Stimulated activated CD4-positive, alpha-beta T cell treated with anti-CD3 and anti-CD28 coated beads, Interleukin-4, amount 100 ng/mL, for 4 hours (primary cell): ENCODE measurements at regions not wholly inside any gene's neighbourhood (a gene's known extent, or its start where the extent isn't known, plus 50 kb on each side); places are given as distances from the start of the nearest gene placed in this dataset.
"Not testable (repeated sequence)": the region's sequence is repeated elsewhere in the genome, so short reads cannot be mapped to it uniquely, and the experiment has no call there.

Source experiments
- DNase-seq, 2 experiments: peaks; one replicate each; pipeline ENCODE4 v3.0.0-alpha.2; 2020

DNA sequence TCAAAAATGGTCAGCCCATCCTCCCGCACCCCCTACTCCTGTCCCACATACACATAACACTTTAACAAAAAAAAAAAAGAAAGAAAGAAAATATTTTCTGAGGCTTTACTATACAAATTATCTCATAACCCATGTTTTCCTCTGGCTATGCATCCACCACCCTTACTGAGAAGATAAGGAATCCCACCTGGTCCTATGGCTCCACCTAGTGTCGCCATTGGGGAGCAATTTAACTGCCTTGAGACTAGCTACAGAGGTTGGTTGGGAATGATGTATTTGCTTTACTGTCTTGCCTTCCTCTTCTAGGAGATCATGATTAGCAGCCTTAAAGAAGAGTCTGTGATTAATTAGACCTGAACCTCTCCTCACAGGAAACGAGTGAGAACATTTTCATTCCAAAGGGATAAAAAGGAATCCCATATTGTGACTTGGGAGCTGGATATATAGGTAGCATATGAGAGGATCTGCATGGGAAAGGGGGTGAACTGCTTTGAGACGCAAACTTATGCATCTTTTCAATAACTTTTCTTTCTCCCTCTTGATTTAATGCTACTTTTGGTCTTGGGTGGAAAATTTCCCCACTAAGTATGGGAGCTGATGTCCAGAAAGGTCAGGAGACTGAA, 77.7 kb upstream of the SELENOP start:
- DNase-seq: peak; percentile 42 to 52

DNA sequence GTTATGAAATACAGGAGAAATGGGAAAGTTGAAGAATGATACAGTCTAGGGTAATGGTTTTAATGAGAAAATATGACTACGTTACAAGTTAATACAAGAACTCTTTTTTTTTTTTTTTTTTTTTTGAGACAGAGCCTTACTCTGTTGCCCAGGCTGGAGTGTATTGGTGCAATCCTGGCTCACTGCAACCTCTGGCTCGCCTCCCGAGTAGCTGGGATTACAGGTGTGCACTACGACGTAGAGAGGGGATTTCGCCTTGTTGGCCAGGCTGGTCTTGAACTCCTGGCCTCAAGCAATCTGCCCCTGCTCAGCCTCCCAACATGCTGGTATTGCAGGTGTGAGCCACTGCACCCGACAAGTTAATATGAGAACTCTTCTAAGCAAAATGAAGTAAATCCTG, 77.1 kb upstream of the SELENOP start:
- DNase-seq: no peak

DNA sequence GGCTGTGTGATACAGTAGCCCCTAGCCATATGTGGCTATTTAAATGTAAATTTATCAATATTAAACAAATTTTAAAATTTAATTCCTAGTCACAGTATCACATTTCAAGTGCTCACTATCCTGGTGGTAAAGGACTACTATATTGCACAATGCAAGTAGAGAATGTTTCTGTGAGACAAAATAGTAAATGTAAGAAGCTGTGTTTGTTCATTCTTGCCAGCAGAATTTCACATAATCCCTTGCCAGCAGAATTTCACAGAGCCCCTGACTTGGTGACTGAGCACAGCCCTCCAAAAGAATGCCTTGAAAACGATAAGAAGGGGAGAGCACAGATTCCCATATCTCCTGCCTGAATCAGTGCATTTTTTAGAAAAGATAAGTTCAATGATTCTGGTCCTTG, 75.9 kb upstream of the SELENOP start:
- DNase-seq: no peak

DNA sequence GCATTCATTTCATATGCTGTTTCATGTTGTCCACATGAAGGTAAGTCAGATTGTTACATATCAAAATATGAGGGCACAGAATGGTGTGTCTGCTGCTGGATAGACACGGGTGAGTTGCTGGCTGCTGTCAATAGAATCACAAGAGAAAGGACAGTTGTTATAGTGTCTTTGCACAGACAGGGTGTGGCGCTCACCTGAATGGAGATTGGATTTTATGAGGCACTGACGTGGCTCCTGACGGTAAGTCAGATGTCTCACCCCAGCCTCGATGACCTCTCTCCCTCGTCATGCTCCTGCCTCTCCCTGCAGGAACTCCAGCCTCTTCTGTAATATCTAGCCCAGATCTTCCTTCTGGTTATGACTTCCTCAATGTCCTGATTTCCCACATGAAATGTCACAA, 75.4 kb upstream of the SELENOP start:
- DNase-seq: no peak

DNA sequence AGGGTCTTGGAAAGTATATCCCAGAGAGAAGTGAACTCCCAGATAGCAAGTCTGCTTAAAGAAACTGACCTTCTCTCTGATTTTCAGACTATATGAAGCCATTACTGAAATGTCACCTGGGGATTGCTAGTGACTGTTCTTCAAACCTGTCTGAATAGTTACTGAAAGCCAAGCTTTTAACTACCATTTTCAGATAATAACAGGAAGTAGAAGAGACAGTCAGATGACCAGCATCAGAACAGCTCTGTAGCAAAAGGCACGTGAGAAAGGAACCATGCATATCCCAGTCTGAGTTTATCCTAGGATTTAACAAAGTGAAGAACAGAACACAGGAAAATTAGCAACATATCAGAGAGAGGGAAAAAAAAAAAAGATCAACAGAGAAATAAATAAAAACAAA, 74.9 kb upstream of the SELENOP start:
- no peak for DNase-seq

DNA sequence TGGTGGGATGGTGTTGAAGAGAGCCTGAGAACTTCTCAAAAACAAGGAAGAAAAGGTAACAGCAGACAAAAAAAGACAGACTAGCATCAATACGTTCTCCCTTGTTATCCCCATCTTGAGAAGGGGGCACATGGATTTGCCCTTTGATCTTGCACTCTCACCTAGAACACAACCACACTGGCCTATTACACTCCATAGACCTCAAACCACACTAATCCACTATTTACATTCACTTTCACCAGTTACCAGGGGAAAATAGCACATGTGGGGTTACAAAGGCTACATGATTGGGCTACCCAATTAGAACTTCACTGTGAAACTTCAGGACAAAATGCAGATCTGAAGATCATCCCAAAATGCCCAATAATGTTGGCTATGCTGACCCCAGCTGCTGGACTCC, 72.6 kb upstream of the SELENOP start:
- no peak for DNase-seq

DNA sequence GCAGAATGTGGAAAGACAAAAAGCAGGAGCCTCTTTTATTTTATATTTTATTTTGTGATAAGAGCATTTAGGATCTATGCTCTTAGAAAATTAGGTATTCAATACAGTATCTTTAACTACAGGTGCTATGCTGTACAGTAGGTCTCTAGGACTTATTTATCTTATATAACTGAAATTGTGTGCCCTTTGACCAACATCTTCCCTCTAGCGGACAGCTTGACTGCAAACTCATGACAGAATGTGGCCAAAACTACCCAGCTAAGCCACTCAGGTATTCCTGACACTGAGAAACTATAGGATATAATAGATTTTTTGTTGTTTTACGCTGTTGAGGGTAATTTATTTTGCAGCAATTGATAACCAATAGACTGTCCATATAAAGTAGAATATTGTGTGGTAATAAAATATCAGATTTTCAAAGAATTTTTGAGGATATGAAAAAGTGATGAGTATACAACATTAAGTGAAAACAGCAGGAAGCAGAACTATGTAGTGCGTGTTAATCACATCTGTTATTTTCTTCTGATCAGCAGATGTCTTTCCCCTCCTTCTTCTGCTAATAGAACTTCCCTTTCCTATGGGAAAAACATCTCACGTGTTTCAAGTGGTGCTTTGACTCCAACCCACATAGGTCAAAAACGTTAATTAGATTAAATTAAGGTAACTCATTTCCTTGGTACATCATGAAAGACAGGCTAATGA, 69.9 kb upstream of the SELENOP start:
- DNase-seq: no peak

DNA sequence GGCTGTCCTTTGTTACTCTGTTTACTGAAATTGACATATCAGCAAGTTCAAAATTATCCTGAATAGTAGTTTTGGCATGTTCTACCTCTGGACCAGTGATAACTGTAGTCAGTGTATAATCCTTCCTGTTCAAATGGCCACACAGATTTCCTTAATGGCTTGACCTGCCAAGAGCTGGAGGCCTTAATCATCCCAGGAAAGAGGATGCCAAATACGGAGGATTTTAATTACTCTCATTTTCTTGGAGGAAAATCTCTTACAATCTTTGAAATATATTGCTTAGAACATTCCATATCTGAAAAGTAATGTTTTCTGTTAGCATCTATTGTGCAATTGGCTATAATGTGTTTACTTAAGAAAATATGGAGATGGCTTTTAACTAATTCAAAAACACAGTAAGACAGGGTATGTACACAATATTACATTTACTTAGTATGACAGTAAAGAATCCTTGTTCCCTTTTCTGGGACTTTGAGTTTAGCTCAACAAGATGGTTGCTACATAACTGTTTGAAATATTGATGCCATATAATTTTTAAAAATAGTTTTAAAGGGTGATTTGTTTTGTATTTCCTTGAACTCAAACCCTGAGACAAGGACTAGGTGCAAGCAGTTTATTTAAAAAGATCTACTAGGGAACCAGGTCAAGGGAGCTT, 68.9 kb upstream of the SELENOP start:
- DNase-seq: no peak

DNA sequence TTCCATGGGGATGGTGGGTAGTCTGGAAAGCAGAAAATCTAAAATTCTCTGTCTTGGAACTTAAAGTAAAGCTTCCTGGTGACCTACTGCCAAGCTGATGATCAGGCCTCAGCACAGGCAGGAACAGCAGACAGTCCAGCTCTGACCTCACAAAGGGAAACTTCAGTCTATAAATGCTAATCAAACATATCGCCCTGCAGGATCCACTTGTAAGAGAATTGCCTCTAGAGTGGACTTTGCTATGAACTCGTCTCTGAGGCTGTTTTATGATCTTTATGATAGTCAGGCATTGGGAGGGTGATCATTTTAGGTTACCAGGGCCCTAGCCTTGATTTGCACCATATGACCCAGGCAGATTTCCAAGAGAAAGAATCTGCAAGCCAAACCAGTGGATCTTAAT, 67.6 kb upstream of the SELENOP start:
- no peak for DNase-seq

DNA sequence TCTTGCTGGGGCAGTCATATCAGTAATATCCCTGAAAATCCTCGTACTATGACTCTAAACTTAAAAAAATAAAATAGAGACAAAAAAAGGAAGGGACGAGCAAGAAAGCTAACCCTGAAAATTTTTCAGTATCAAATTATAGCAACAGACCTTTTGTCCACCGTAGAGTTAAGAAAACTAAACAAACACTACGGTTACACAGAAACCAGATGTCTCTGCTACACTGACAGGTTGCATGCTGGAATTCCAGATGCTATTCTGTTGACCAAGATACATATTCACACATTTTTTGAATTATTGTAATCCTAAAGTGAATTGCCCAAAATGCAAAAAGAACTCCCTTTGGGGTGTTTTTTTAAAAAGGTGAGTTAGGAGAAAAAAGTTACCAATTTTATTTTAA, 66.9 kb upstream of the SELENOP start:
- DNase-seq: no peak

DNA sequence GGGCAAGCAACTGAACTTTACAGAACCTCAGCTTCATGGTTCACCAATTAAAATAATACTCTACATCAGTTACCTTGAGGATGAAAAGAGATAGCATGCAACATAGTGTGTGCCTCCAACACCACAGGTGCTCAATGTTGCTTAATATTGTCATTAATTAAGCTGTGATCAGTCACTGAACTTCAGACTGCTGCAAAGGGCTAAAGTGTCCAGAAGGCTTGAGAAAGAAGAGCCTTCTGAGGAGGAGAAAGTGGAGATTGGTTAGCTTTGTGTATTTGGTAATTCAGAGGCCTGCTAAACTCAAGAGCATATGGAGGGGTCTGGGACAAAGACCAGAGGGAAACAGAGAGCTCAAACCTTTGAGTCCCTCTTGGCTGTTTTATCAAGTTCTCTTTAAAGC, 66.3 kb upstream of the SELENOP start:
- no peak for DNase-seq

DNA sequence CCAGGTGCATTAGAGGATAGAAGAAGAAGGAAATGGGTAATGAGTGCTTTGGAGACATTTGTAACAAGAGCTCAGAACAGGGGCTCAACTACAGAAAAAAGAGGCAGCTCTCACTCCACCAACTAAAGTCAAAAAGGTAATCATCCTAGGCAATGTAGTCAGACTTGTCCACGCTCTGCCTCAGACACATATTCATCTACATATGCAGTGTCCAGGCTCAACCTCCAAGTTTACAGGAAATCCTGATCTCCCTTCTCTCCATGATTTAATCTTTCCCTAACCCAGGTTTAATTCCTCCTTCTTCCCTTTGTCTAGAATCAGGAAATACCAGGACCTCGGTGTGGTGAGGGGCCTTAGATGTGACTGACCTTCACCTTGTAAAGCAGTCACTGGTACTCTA, 65.7 kb upstream of the SELENOP start:
- DNase-seq: no peak

DNA sequence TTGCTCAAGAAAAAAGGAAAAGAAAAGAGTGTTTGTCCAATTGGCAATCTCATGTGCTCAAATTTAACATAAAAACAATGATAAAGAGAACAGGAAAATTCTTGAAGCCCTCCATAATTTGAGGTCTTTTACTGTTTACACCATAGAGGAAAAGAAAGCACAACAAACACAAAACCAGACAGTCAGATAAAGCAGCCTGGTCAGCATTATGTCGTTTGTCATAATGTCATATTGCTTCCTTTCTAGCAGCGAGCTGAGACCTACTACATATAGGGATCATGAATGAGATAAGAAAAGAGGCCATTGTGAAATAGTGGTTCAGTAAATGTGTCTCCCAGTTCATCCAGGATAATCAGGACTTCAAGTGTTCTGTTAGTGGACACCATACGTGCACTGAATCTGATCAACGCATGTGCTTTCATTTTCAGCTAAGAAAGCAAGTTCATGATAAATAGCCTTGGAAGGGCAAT, 64.7 kb upstream of the SELENOP start:
- DNase-seq: no peak

DNA sequence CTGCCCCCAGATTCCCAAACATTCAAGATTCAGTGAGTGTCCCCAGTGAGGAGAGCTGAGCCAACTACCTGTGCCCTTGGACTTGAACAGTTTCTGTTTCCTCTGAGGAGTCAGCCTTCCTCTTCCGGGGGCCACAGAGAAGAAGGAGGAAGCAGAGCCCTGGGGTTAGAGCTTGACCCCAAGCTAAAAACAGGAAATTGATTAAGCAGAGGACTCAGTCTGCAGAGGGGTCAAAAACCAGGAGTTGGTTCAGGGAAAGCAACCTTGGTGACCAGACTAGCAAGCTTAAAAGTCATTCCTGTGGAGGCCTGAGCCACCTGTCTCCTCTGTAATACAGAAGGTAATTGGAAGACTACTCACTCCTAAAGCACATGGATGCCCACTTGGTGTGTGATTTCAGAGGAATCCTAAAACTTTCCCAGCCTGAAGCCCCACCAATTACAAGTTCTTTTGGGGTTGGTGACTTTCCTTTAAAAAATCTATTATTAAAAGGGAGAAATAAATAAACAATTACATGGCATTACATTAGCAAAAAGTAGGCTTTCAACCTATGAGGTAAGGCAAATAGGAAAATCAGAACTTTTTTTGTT, 64.2 kb upstream of the SELENOP start:
- DNase-seq: no peak

DNA sequence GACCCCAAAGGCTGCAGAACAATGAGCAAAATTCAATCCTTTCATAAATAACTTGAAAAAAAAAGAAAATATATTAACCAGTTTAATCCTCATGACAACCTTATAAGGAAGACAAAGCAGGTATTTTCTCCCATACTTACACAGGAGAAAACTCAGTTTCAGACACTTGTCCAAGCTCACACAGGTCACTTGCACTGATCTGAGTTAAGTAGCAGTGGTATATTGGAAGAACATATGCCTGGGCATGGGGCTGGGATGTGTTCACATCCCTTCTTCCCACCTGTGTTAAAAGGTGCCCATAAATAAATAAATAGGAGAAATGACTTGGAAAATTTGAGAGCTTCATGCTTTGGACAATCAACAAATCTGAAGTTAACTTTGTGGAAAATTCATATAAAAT, 63.5 kb upstream of the SELENOP start:
- no peak for DNase-seq

DNA sequence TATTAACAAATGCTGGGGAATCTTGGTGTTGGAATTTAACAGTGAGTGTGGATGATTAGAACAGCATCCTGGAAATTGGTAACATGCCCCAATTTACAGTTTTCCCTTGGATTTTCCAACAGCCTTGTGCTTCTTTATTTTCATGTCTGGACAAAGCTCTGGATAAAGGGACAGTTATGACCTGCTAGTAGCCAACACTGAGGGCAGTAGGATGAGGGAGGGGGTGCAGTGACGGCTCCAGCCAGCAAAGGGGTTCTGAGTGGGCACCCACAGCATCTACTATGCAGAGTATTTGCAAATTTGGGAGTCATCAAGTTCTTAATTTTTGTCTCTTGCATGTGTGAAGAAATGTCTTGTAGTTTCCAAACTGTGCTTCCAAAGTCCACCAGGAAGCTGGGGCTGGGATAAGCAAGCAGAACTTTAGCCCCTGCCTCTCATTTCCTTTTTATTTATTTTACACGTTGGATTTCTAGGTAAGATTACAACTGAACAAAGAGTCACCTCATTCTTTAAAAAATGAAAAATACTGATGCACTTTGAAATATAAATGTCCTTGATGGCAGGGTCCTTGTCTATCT, 63.0 kb upstream of the SELENOP start:
- DNase-seq: no peak

DNA sequence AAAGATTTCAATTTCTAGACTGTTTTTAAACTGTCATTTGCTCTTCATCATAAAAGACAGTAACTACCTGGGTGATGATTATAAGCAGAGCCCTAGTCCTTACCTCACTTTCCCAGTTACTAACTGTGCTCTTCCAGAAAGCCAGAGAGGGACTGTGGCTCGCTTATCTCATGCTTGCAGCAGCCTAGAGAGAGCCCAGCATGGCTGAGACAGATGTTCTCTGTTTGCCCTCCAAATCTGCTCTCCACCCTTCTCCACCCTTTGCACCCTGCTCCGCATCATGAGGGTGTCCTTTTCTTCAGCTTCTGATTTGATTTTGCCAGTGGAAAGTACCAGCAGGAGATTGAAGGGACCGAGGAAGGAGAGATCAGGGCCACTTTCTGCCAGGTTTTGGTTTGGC, 61.2 kb upstream of the SELENOP start:
- no peak for DNase-seq

DNA sequence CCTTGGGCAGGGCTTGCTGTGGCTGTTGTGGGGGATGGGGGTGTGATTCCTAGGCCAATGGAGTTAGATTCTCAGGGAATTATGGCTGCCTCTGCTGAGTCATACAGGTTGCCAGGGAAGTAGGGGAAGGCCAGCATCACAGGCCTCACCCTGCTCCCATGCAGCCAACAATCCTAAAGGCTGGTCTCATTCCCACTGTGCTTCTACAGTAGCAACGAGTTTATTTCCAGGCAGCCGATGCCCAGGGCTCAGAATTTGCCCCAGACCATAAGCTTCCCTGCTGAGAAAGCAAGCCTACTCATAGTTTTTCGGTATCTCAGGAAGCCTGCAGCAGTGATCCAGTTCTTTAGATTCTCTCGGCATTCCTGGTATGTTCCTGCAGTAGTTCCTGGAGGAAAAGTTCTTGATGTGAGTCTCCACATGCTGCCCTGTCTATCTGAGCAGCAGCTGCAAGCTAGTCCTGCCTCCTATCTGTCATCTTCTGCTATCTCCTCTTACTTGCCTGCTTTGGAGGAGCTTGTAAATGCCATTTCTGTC, 59.3 kb upstream of the SELENOP start:
- no peak for DNase-seq

DNA sequence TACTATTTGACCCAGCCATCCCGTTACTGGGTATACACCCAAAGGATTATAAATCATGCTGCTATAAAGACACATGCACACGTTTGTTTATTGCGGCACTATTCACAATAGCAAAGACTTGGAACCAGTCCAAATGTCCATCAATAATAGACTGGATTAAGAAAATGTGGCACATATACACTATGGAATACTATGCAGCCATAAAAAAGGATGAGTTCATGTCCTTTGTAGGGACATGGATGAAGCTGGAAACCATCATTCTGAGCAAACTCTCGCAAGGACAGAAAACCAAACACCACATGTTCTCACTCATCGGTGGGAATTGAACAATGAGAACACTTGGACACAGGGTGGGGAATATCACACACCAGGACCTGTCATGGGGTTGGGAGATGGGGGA, 56.7 kb upstream of the SELENOP start:
- not testable (repeated sequence) for DNase-seq

DNA sequence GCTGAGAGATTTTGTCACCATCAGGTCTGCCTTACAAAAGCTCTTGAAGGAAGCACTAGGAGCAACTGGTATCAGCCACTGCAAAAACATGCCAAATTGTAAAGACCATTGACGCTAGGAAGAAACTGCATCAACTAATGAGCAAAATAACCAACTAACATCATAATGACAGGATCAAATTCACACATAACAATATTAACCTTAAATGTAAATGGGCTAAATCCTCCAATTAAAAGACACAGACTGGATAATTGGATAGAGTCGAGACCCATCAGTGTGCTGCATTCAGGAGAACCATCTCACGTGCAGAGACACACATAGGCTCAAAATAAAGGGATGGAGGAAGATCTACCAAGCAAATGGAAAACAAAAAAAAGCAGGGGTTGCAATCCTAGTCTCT, 53.1 kb upstream of the SELENOP start:
- DNase-seq: not testable (repeated sequence)
